OCI-LY3 (cell line): ENCODE measurements at regions not wholly inside any gene's neighbourhood (a gene's known extent, or its start where the extent isn't known, plus 50 kb on each side); places are given as distances from the start of the nearest gene placed in this dataset.
"Not testable (repeated sequence)": the region's sequence is repeated elsewhere in the genome, so short reads cannot be mapped to it uniquely, and the experiment has no call there.

Experiments used
- H2AFZ ChIP-seq: fragments of 200-600, 300-600 bp; shearing (Covaris generic); 2 replicates; pipeline ENCODE4 v1.6.0; 2014; ENCODE audit warnings: antibody characterized with exemption, low read depth, low read length
- H3K27ac ChIP-seq: fragments of 200-600, 300-600 bp; sonication (generic); 2 replicates; pipeline ENCODE4 v1.5.1; 2014; ENCODE audit warnings: mild to moderate bottlenecking, low read length, moderate library complexity, mixed read lengths
- H3K27me3 ChIP-seq: fragments of 200-600, 300-600 bp; sonication (generic); 2 replicates; pipeline ENCODE4 v1.6.1; 2014; ENCODE audit warnings: low read depth, low read length, mixed read lengths
- H3K36me3 ChIP-seq: fragments of 200-600, 300-600 bp; sonication (generic); replicated peaks from 2 replicates; pipeline ENCODE3; 2014; ENCODE audit warnings: low read depth, low read length, mixed read lengths
- H3K4me1 ChIP-seq: fragments of 300-600, 200-600 bp; sonication (generic); 2 replicates; pipeline ENCODE4 v1.6.1; 2014; ENCODE audit warnings: low read length, mixed read lengths
- H3K4me2 ChIP-seq: fragments of 200-600, 300-600 bp; sonication (generic); 2 replicates; pipeline ENCODE4 v1.6.1; 2014; ENCODE audit warnings: low read length, mixed read lengths
- H3K4me3 ChIP-seq: fragments of 300-600, 200-600 bp; sonication (generic); 2 replicates; pipeline ENCODE4 v1.5.1; 2014; ENCODE audit warnings: antibody characterized with exemption, mild to moderate bottlenecking, low read length, moderate library complexity
- H3K79me2 ChIP-seq: fragments of 300-600, 200-600 bp; shearing (Covaris generic); 2 replicates; pipeline ENCODE4 v1.6.1; 2014; ENCODE audit warnings: mild to moderate bottlenecking, low read length, mixed read lengths
- H3K9ac ChIP-seq: fragments of 300-600, 200-600 bp; shearing (Covaris generic); 2 replicates; pipeline ENCODE4 v1.6.0; 2014; ENCODE audit warnings: mild to moderate bottlenecking, low read length, moderate library complexity
- H3K9me3 ChIP-seq: fragments of 200-600, 300-600 bp; shearing (Covaris generic); 2 replicates; pipeline ENCODE4 v1.6.1; 2014; ENCODE audit warnings: low read length, mixed read lengths; ENCODE audit not compliant: insufficient read depth
- H4K20me1 ChIP-seq: fragments of 200-600, 300-600 bp; sonication (generic); 2 replicates; pipeline ENCODE4 v1.6.1; 2016; ENCODE audit warnings: low read length, mixed read lengths; ENCODE audit not compliant: insufficient read depth
- EZH2phosphoT487 ChIP-seq: fragments of 200-600 bp; shearing (Covaris generic); IDR thresholded peaks from 2 replicates; pipeline ENCODE4 v1.6.1; 2018; ENCODE audit warnings: antibody characterized with exemption, mixed run types, low read depth
- TF ChIP-seq, protein P1 (sequence below): fragments of 200-600, 300-600 bp; sonication (generic); IDR thresholded peaks from 2 replicates; pipeline ENCODE4 v1.5.1; 2014; ENCODE audit warnings: antibody characterized with exemption, low read length, low read depth

DNA sequence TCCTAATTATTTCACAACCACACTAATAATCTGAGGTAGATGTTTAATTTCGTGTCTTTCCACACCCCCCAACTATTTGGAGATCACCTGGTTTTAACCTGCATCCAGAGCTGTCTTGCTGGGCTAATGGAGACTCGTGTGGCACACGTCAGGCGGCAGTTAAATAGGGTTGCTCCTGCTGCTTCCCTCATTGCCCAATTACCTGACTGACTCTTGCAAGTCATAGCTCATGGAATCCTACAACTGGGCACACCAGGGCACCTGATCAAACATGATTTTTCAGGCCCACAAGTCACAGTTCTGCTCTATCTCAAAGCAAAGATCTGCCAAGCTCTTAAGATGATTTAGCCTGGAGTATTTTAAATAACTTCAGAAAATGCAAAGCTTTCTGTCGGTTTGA lies 1430.4 kb upstream of the ACVR2A start:
- H2AFZ ChIP-seq: no peak overlapping the region
- H4K20me1 ChIP-seq: no peaks in the 10 kb centered on the region
- no peak overlapping the region for H3K4me2 ChIP-seq
- H3K79me2 ChIP-seq: no peaks in the 10 kb centered on the region
- TF ChIP-seq, protein P1, sequence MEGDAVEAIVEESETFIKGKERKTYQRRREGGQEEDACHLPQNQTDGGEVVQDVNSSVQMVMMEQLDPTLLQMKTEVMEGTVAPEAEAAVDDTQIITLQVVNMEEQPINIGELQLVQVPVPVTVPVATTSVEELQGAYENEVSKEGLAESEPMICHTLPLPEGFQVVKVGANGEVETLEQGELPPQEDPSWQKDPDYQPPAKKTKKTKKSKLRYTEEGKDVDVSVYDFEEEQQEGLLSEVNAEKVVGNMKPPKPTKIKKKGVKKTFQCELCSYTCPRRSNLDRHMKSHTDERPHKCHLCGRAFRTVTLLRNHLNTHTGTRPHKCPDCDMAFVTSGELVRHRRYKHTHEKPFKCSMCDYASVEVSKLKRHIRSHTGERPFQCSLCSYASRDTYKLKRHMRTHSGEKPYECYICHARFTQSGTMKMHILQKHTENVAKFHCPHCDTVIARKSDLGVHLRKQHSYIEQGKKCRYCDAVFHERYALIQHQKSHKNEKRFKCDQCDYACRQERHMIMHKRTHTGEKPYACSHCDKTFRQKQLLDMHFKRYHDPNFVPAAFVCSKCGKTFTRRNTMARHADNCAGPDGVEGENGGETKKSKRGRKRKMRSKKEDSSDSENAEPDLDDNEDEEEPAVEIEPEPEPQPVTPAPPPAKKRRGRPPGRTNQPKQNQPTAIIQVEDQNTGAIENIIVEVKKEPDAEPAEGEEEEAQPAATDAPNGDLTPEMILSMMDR: no peak
- no peak for TF ChIP-seq EZH2phosphoT487
- H3K9me3 ChIP-seq: no peaks in the 10 kb centered on the region
- H3K9ac ChIP-seq: no peak overlapping the region
- no peak overlapping the region for H3K4me3 ChIP-seq
- H3K27me3 ChIP-seq: no peaks in the 10 kb centered on the region
- H3K4me1 ChIP-seq: no peaks in the 10 kb centered on the region
- H3K36me3 ChIP-seq: no peaks in the 10 kb centered on the region
- no peak overlapping the region for H3K27ac ChIP-seq

- no peaks in the 10 kb centered on the region for H3K36me3 ChIP-seq
- H3K27me3 ChIP-seq: no peaks in the 10 kb centered on the region
- H3K4me1 ChIP-seq: no peaks in the 10 kb centered on the region
- TF ChIP-seq EZH2phosphoT487: no peak
- TF ChIP-seq, protein P1: no peak
- H3K9ac ChIP-seq: no peak overlapping the region
- H4K20me1 ChIP-seq: no peaks in the 10 kb centered on the region
- no peaks in the 10 kb centered on the region for H3K9me3 ChIP-seq
- no peaks in the 10 kb centered on the region for H3K79me2 ChIP-seq
- H2AFZ ChIP-seq: no peak overlapping the region
- H3K27ac ChIP-seq: no peak overlapping the region
- H3K4me3 ChIP-seq: no peak overlapping the region
- H3K4me2 ChIP-seq: no peak overlapping the region
These were observed 1431.7 kb upstream of the ACVR2A start for GRCh38 chr2:146413086-146413610.

DNA sequence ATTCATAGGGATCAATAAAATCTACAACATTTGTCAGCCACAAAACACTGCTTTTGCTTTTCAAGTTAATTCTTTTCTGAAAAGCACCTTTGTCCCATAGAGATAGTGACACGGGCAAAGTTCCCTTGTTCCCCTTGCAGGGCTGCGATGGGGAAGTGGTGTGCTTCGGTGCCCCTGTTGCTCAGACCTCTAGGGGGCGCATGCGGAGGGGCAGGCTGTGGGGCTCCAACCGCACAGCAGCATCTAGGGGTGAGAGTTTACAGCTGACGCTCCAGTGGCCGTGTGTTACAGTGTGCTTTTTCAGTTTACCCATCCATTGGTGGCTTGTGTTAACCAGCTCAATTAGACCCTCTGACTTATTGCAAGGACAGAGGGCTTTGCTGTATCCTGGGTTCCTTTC lies 1432.2 kb upstream of the ACVR2A start:
- Histone ChIP-seq H3K9ac (no peak overlapping the region), H3K36me3 (no peaks in the 10 kb centered on the region), H3K79me2 (no peaks in the 10 kb centered on the region), H3K4me1 (no peaks in the 10 kb centered on the region), H3K27me3 (no peaks in the 10 kb centered on the region), H3K4me3 (no peak overlapping the region), H4K20me1 (no peaks in the 10 kb centered on the region), H3K27ac (no peak overlapping the region), H3K4me2 (no peak overlapping the region), H2AFZ (no peak overlapping the region), H3K9me3 (no peaks in the 10 kb centered on the region)
- no peak for TF ChIP-seq EZH2phosphoT487
- TF ChIP-seq, protein P1: peak; percentile 17

- not testable (repeated sequence) for H3K4me1 ChIP-seq, H3K27ac ChIP-seq, H2AFZ ChIP-seq, H3K4me3 ChIP-seq, H3K9ac ChIP-seq, H4K20me1 ChIP-seq, H3K9me3 ChIP-seq, H3K36me3 ChIP-seq, H3K79me2 ChIP-seq, H3K4me2 ChIP-seq, H3K27me3 ChIP-seq
These were observed 1439.2 kb upstream of the ACVR2A start for GRCh38 chr2:146405402-146406309.

DNA sequence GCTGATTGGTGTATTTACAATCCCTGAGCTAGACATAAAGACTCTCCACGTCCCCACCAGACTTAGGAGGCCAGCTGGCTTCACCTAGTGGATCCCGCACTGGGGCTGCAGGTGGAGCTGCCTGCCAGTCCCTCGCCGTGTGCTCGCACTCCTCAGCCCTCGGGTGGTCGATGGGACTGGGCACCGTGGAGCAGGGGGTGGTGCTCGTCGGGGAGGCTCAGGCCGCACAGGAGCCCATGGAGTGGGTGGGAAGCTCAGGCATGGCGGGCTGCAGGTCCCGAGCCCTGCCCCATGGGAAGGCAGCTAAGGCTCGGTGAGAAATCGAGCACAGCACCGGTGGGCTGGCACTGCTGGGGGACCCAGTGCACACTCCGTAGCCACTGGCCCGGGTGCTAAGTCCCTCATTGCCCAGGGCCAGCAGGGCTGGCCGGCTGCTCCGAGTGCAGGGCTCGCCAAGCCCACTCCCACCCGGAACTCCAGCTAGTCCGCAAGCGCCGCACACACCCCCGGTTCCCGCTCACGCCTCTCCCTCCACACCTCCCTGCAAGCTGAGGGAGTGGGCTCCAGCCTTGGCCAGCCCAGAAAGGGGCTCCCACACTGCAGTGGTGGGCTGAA lies 1441.2 kb upstream of the ACVR2A start:
- H3K79me2 ChIP-seq, H3K27me3 ChIP-seq, H3K4me3 ChIP-seq, H3K4me2 ChIP-seq, H3K4me1 ChIP-seq, H3K9me3 ChIP-seq, H2AFZ ChIP-seq, H4K20me1 ChIP-seq, H3K9ac ChIP-seq, H3K36me3 ChIP-seq, H3K27ac ChIP-seq: not testable (repeated sequence)
